Esophagus squamous epithelium (tissue), 5 donors: ENCODE measurements at regions not wholly inside any gene's neighbourhood (a gene's known extent, or its start where the extent isn't known, plus 50 kb on each side); places are given as distances from the start of the nearest gene placed in this dataset.

Experiments
- DNase-seq: peaks from one replicate; lab custom pipeline; 2025; lab: John Stamatoyannopoulos, UW
- H3K27ac ChIP-seq, 4 donors: fragments of 200-600 bp; sonication (generic); one replicate each; pipeline ENCODE4 v1.5.1; 2016 to 2019; ENCODE audit warnings: mild to moderate bottlenecking in 1 of 4
- H3K27me3 ChIP-seq, 4 donors: fragments of 200-600 bp; sonication (generic); 1 replicate in 3 of 4; 2 replicates in 1 of 4; pipeline versions ENCODE4 v1.5.1 to v1.6.0; 2017 to 2021; ENCODE audit warnings: antibody characterized with exemption in 1 of 4
- H3K36me3 ChIP-seq, 3 donors: fragments of 200-600 bp; sonication (generic); one replicate each; pipeline ENCODE4 v1.5.1; 2016 to 2019
- H3K4me1 ChIP-seq, 3 donors: fragments of 200-600 bp; sonication (generic); one replicate each; pipeline ENCODE4 v1.5.1; 2017 to 2019
- H3K4me3 ChIP-seq, 4 donors: fragments of 200-600 bp; sonication (generic); 1 replicate in 3 of 4; 2 replicates in 1 of 4; pipeline ENCODE4 v1.5.1; 2016 to 2019; ENCODE audit warnings: mild to moderate bottlenecking in 2 of 4, moderate library complexity in 1 of 4
- H3K9me3 ChIP-seq, 3 donors: fragments of 200-600 bp; sonication (generic); one replicate each; pipeline ENCODE4 v1.5.1; 2016 to 2019
- POLR2A ChIP-seq, 4 donors: fragments of 450-650 bp; IDR thresholded peaks; one replicate each; pipeline ENCODE4 v1.6.1; 2017; ENCODE audit warnings: antibody characterized with exemption in 4 of 4, mild to moderate bottlenecking in 4 of 4, moderate library complexity in 3 of 4
- WGBS, 2 donors: methylation state at CpG; one replicate each; pipeline ENCODE4 v1.1.5; 2018; 5-methylcytosine and 5-hydroxymethylcytosine counted together
- intact Hi-C: fragments of 100-400 bp; cut with DNase I; formaldehyde crosslinking; loops from one replicate; pipeline ENCODE4 v1.15.0; 2022
- TF ChIP-seq, protein P1 (sequence below), 6 experiments: fragments of 450-650 bp in 4 of 6; fragments of 200-600 bp in 2 of 6; sonication (generic) in 2 of 6; IDR thresholded peaks; one replicate each; pipeline ENCODE4 v1.5.1; 2016 to 2019; ENCODE audit warnings: antibody characterized with exemption in 6 of 6, mild to moderate bottlenecking in 4 of 6, moderate library complexity in 4 of 6
- donor health status: DM: yes; HTN: yes; CAD: no.

DNA sequence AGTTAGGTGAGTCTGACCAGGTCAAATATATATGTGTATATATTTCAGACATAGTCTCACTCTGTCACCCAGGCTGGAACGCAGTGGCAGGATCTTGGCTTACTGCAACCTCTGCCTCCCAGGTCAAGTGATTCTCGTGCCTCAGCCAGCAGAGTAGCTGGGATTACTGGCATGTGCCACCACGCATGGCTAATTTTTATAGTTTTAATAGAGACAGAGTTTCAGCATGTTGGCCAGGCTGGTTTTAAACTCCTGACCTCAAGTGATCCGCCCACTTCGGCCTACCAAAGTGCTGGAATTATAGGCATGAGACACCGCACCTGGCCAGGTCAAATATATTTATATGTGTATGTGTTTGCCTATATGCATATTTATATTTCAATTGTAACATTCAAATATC is 581.5 kb upstream of the B3GALT2 start:
- no peak overlapping the region for H3K27ac ChIP-seq
- no peak for DNase-seq
- no peaks in the 10 kb centered on the region for H3K9me3 ChIP-seq
- WGBS, 2 donors, result 75 to 90% methylated on average over 6 of the region's 6 CpGs
- no peak overlapping the region for H3K4me3 ChIP-seq
- peaks cover 0 to 3% (median 0%) of the 10 kb centered on the region in 4 donors for H3K27me3 ChIP-seq
- intact Hi-C loops, result no loop called here
- TF ChIP-seq, protein P1, sequence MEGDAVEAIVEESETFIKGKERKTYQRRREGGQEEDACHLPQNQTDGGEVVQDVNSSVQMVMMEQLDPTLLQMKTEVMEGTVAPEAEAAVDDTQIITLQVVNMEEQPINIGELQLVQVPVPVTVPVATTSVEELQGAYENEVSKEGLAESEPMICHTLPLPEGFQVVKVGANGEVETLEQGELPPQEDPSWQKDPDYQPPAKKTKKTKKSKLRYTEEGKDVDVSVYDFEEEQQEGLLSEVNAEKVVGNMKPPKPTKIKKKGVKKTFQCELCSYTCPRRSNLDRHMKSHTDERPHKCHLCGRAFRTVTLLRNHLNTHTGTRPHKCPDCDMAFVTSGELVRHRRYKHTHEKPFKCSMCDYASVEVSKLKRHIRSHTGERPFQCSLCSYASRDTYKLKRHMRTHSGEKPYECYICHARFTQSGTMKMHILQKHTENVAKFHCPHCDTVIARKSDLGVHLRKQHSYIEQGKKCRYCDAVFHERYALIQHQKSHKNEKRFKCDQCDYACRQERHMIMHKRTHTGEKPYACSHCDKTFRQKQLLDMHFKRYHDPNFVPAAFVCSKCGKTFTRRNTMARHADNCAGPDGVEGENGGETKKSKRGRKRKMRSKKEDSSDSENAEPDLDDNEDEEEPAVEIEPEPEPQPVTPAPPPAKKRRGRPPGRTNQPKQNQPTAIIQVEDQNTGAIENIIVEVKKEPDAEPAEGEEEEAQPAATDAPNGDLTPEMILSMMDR (IDR thresholded peaks at IDR 0.05), result no peak
- no peak for TF ChIP-seq POLR2A (IDR thresholded peaks at IDR 0.05)
- H3K36me3 ChIP-seq, result no peaks in the 10 kb centered on the region
- no peaks in the 10 kb centered on the region for H3K4me1 ChIP-seq

DNA sequence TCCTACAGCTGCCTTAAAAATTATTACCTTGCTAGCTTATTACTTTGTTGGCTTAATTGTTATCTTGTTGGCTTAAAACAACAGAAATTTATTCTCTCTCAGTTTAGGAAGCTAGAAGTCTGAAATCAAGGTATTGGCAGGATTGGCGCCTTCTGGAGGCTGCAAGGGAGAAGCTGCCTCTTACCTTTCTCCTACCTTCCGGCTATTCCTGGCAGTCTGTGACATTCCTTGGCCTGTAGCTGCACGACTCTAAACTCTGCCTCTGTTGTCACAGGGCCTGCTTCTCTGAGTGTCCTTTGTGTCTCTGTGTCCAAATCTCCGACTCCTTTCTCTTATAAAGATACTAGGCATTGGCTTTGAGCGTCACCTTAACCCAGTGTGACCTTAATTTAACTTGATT is 579.9 kb upstream of the B3GALT2 start:
- Histone ChIP-seq H3K9me3 (no peaks in the 10 kb centered on the region), H3K27me3 (no peaks in the 10 kb centered on the region), H3K4me1 (no peaks in the 10 kb centered on the region), H3K4me3 (no peak overlapping the region), H3K27ac (no peak overlapping the region), H3K36me3 (no peaks in the 10 kb centered on the region)
- TF ChIP-seq POLR2A (IDR thresholded peaks at IDR 0.05), result no peak
- TF ChIP-seq, protein P1 (IDR thresholded peaks at IDR 0.05), result no peak
- no peak for DNase-seq
- WGBS, 2 donors, result 70 to 83% methylated on average over 5 of the region's 5 CpGs
- intact Hi-C loops, result no loop called here

DNA sequence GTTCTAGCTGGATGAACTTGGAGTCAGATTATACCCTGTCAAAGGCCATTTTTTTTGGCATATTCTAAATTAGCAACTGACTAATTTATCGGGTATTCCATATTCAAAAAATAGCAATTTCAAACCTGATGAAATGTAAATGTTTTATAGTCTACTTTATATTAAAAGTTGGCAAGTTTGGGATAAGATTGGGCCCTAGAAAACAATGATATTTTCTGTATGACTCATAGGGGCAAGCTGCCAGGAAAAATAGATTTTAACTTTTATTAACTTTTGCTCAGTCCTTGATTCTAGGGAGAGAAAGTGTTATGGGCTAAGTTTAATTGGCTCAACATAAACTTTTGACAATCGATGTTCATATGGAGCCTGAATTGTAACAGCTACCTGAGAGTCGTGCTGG is 576.9 kb upstream of the B3GALT2 start:
- TF ChIP-seq POLR2A (IDR thresholded peaks at IDR 0.05), result no peak
- TF ChIP-seq, protein P1 (IDR thresholded peaks at IDR 0.05), result no peak
- Histone ChIP-seq H3K9me3 (no peaks in the 10 kb centered on the region), H3K27ac (no peak overlapping the region), H3K27me3 (no peaks in the 10 kb centered on the region), H3K4me3 (no peak overlapping the region), H3K4me1 (no peaks in the 10 kb centered on the region), H3K36me3 (no peaks in the 10 kb centered on the region)
- intact Hi-C loops, result no loop called here
- no peak for DNase-seq
- 60 to 75% methylated on average over 3 of the region's 3 CpGs for WGBS, 2 donors

DNA sequence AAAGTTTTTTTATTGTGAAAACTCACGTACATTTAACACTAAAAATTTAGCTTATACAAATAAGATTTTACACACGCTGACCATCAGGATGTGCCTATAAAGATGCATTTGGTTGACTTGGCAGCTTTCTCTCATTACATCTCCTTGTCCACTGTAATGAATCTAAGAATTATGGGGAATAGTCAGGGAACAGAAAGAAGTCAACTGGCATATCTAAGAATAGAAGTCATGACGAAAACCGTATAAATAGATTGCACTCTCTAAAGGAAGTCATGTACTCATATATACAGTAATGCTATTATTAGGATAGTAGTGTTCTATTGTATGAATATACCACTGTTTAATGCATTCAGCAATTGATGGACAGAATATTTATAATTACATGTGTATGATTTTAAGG is 575.8 kb upstream of the B3GALT2 start:
- intact Hi-C loops, result no loop called here
- no peak for DNase-seq
- TF ChIP-seq, protein P1 (IDR thresholded peaks at IDR 0.05), result no peak
- TF ChIP-seq POLR2A (IDR thresholded peaks at IDR 0.05), result no peak
- 57 to 73% methylated on average over 4 of the region's 4 CpGs for WGBS, 2 donors
- Histone ChIP-seq H3K36me3 (no peaks in the 10 kb centered on the region), H3K4me1 (no peaks in the 10 kb centered on the region), H3K9me3 (no peaks in the 10 kb centered on the region), H3K4me3 (no peak overlapping the region), H3K27me3 (no peaks in the 10 kb centered on the region), H3K27ac (no peak overlapping the region)

DNA sequence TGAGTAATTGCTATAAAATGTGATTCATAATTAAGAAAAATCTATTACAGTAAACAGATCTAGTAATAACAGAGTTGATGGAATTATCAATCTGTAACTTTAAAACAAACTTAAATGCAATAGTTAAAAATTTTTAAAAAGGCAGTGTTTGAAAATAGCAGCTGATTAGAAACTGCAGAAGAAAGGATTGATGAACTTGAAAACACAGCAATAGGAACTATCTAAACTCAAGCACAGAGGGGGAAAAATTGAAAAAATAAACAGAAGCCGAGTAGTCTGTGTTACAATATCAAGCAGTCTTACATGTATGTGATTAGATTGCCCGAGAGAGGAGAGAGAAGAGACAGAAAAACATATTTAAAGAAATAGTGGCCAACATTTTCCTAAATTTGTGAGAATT is 569.0 kb upstream of the B3GALT2 start:
- Histone ChIP-seq H3K9me3 (no peaks in the 10 kb centered on the region), H3K4me1 (no peaks in the 10 kb centered on the region), H3K27ac (no peak overlapping the region), H3K4me3 (no peak overlapping the region), H3K27me3 (no peaks in the 10 kb centered on the region), H3K36me3 (no peaks in the 10 kb centered on the region)
- DNase-seq, result no peak
- intact Hi-C loops, result no loop called here
- 62 to 63% methylated on average over 2 of the region's 2 CpGs for WGBS, 2 donors
- TF ChIP-seq, protein P1 (IDR thresholded peaks at IDR 0.05), result no peak
- TF ChIP-seq POLR2A (IDR thresholded peaks at IDR 0.05), result no peak
